ENCODE measurements at regions not wholly inside any gene's neighbourhood (a gene's known extent, or its start where the extent isn't known, plus 50 kb on each side); places are given as distances from the start of the nearest gene placed in this dataset.

DNA sequence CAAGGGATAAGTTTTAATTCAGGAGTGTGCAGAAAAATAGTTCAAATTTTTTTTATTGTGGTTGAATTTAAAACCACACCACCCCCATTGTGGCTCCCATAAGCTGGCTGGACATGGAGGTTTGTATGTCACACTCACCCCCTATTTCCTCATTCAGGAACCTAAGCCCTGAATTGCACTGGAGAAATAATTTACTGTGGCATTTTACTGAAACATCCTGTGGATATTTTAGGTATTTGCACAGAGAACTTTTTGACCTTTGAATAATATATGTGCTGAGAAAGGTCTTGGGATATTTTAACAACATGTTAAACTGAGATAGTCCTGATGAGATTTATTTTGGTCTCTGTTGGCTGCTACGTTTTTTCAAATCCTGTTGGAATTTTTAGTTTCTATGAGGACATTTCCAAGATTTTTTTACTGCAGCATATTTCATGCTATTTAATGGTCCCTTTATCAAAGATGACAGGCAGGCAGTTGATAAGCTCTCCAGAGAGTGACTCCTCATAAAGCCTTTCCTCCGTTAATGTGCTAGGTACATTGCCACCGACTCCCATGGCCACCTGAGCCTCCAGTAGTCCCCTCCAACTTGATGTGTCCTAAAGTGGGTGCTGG lies 51.2 kb upstream of the PALM2AKAP2 start:
- TF ChIP-seq, protein P1, sequence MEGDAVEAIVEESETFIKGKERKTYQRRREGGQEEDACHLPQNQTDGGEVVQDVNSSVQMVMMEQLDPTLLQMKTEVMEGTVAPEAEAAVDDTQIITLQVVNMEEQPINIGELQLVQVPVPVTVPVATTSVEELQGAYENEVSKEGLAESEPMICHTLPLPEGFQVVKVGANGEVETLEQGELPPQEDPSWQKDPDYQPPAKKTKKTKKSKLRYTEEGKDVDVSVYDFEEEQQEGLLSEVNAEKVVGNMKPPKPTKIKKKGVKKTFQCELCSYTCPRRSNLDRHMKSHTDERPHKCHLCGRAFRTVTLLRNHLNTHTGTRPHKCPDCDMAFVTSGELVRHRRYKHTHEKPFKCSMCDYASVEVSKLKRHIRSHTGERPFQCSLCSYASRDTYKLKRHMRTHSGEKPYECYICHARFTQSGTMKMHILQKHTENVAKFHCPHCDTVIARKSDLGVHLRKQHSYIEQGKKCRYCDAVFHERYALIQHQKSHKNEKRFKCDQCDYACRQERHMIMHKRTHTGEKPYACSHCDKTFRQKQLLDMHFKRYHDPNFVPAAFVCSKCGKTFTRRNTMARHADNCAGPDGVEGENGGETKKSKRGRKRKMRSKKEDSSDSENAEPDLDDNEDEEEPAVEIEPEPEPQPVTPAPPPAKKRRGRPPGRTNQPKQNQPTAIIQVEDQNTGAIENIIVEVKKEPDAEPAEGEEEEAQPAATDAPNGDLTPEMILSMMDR (IDR thresholded peaks at IDR 0.05): no peak
- TF ChIP-seq POLR2A (IDR thresholded peaks at IDR 0.05): no peak
